Activated CD4-positive, CD25-positive, alpha-beta regulatory T cell treated with anti-CD3 and anti-CD28 coated beads, Interleukin-2, amount 50 U/mL, for 72 hours (primary cell): ENCODE measurements at regions not wholly inside any gene's neighbourhood (a gene's known extent, or its start where the extent isn't known, plus 50 kb on each side); places are given as distances from the start of the nearest gene placed in this dataset.
"Not testable (repeated sequence)": the region's sequence is repeated elsewhere in the genome, so short reads cannot be mapped to it uniquely, and the experiment has no call there.

Experiments
- DNase-seq: peaks from one replicate; pipeline ENCODE4 v3.0.0; 2021

DNA sequence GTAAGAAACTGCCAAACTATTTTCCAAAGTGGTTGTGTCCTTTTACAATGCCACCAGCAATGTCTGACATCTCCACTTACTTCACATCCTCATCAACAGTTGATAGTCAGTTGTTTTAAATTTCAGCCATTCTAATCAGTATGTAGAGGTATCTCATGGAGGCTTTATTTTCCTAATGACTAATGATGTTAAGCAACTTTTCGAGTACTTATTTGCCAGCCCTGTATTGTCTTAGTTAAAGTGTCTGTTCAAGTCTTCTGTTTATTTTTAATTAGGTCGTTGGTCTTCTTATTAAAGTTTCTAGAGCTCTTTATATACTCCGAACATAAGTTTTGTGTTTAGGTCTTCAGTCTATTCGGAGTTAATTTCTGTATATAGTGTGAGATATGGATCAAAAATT, 54.9 kb upstream of the NBPF12 start:
- not testable (repeated sequence) for DNase-seq

DNA sequence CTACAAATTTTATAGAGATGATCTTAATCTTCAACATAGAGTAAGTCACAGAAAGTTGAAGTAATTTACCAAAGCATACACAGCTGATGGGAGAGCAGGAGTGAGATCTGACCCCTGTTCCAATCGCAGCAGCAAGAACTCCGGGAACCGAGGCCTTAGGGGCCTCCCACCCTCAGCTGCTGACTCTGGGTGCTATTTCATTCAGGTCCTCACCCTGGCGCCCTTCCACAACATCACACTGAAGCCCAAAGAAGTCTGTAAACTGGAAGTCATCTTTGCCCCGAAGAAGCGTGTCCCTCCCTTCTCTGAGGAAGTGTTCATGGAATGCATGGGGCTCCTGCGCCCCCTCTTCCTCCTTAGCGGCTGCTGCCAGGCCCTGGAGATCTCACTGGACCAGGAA, 57.0 kb upstream of the NBPF12 start:
- DNase-seq = not testable (repeated sequence)

DNA sequence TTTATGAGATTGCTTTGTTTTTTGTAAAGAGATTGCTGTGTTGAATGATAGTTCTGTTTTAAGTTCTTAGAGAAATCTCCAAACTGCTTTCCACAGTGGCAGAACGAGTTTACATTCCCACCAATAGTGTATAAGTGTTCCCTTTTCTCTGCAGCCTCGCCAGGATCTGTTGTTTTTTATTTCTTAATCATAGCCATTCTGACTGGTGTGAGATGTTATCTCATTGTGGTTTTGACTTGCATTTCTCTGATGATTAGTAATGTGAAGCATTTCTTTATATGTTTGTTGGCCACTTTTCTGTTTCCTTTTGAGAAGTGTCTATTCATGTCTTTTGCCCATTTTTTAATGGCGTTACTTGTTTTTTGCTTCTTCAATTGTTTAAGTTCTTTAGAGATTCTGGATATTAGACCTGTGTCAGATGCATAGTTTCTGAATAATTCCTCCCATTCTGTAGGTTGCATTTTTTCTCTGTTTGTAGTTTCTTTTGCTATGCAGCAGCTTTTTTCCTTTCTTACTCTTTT, 74.3 kb upstream of the NBPF12 start:
- not testable (repeated sequence) for DNase-seq

- not testable (repeated sequence) for DNase-seq
Measured at GRCh38 chr1:146853147-146853546, 85.0 kb upstream of the NBPF12 start.

GRCh38 chr1:146850352-146850889, 87.7 kb upstream of the NBPF12 start:
- not testable (repeated sequence) for DNase-seq

- not testable (repeated sequence) for DNase-seq
Measured at GRCh38 chr1:146838725-146839124, 99.4 kb upstream of the NBPF12 start.

- DNase-seq = not testable (repeated sequence)
Measured at GRCh38 chr1:146826957-146827356, 111.2 kb upstream of the NBPF12 start.

- DNase-seq = not testable (repeated sequence)
Measured at GRCh38 chr1:146794236-146794635, 143.9 kb upstream of the NBPF12 start.

DNA sequence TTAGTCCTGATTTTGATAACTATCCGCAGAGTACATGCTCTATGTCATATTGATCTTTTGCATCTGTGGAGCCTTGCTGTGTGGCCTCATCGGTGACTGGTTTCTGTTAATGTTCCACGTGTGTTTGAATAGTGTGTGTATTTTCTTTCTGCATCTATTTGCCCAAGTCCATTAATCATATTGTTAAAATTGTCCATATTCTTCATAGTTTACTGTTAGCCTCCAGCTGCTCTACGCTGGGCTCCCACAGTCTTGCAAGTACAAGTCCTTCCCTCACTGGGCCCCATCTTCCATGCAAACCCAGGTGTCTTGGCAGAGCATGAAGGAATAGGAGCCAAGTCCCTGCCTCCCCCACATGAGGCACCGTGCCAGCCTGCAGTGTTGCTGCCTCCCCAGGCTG, 145.4 kb upstream of the NBPF12 start:
- DNase-seq = not testable (repeated sequence)

DNA sequence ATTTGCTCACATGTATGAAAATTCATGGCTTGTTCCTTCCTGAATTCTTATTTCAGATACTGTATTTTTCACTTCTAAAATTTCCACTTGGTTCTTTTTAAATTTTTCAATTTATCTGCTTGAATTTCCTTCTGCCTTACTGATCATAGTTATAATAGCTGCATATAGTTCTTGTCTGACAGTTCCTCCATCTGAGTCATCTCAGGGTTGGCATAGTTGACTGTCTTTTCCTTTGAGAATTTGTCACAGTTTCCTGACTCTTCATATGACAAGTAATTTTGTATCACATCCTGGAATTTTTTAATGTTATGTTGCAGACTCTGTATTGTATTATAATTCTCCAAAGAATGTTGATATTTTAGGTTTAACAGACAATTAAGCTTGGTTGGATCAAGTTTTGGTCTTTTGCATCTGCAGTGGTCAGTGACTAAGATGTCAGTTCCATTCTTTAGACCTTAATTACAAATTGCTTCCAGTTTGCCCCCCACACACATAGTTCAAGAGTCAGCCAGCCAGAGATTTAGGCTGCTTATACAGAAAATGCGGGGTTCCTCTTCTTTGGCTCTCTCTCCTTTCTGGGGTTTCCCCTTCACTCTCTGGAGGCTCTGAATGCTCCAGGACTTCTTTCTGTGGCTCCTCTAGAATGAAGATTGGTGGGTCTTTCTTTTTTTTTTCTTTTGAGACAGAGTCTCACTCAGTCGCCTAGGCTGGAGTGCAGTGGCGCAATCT, 153.7 kb upstream of the NBPF12 start:
- DNase-seq = not testable (repeated sequence)

DNA sequence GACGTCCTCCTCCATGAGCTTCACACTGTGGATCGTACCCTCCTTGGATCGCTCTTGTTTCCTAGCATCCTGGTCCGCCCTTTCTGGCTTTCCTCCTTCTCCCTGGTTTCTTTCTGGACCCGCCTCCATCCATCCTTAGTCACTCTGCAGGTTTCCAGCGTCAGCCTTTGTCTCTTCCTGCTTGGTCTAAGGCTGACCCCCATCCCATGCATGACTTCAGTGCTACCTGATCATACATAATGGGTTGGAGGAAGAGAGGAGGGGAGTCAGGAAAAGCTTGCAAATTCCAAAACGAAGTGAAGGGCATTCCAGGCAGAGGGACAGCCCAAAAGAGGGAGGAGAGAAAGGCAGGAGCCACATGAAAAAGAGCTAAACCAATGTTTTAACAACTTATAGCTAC, 156.9 kb upstream of the NBPF12 start:
- not testable (repeated sequence) for DNase-seq

- not testable (repeated sequence) for DNase-seq
Measured at GRCh38 chr1:146777826-146778602, 160.1 kb upstream of the NBPF12 start.

GRCh38 chr1:146774988-146775387, 163.1 kb upstream of the NBPF12 start:
- not testable (repeated sequence) for DNase-seq

DNA sequence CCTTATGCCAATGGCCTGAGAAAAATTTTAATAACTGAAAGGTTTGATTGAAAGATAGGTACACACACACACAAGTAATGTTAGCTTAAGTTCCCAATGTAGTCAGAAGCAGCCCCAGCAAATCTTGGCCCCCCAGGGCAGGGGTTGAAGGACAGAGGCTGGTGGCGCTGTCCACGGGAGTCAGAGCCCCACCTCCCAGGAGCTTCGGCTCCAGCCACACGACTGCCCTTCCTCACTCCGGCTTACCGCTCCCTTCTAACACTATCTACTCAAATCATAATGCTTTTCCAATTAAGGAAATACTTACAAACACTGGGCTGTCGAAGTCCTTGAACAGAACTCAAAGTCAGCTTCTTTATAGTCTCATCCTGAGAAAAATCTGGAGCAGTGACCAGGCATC, 163.9 kb upstream of the NBPF12 start:
- not testable (repeated sequence) for DNase-seq

GRCh38 chr1:146771409-146771808, 166.7 kb upstream of the NBPF12 start:
- not testable (repeated sequence) for DNase-seq

GRCh38 chr1:146770998-146771397, 167.1 kb upstream of the NBPF12 start:
- not testable (repeated sequence) for DNase-seq

DNA sequence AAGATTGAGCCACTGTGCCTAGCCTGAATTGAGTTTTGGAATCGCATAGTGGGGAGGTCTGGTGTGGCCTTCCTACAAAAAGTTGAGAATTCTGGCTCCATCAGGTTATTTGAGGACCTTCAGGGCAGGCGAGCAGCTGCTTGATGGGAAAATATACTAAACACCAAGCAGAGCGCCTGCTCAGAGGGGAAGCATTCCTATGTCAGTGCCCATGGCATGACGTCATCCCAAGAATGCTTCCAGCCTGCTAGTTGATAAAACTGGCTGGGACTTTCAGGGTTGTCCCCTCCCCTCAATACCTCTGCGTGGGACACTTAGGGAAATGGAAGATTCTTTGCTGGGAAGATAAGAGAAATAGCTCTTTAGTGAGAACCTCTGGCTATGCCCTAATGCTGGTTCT, 174.9 kb upstream of the NBPF12 start:
- not testable (repeated sequence) for DNase-seq

- not testable (repeated sequence) for DNase-seq
Measured at GRCh38 chr1:146756858-146757257, 181.3 kb upstream of the NBPF12 start.

- not testable (repeated sequence) for DNase-seq
Measured at GRCh38 chr1:146748686-146749085, 189.4 kb upstream of the NBPF12 start.

GRCh38 chr1:146731981-146732680, 206.0 kb upstream of the NBPF12 start:
- DNase-seq = not testable (repeated sequence)

- DNase-seq = not testable (repeated sequence)
Measured at GRCh38 chr1:146729642-146730344, 208.3 kb upstream of the NBPF12 start.

- not testable (repeated sequence) for DNase-seq
Measured at GRCh38 chr1:146715054-146715453, 223.1 kb upstream of the NBPF12 start.
